Nephron (organoid): ENCODE measurements at regions not wholly inside any gene's neighbourhood (a gene's known extent, or its start where the extent isn't known, plus 50 kb on each side); places are given as distances from the start of the nearest gene placed in this dataset.
"Not testable (repeated sequence)": the region's sequence is repeated elsewhere in the genome, so short reads cannot be mapped to it uniquely, and the experiment has no call there.

Experiments
- H3K27ac Mint-ChIP-seq, 3 experiments: 2 replicates each; pipeline ENCODE4 v1.8.0; 2020; ENCODE audit warnings: mixed read lengths in 3 of 3, mild to moderate bottlenecking in 2 of 3, moderate library complexity in 1 of 3
- H3K27me3 Mint-ChIP-seq: 2 replicates; pipeline ENCODE4 v1.8.0; 2021; ENCODE audit warnings: low read depth, mild to moderate bottlenecking, moderate library complexity, mixed read lengths
- H3K36me3 Mint-ChIP-seq: 2 replicates; pipeline ENCODE4 v1.8.0; 2020; ENCODE audit warnings: low read depth, mixed read lengths
- H3K4me1 Mint-ChIP-seq: 2 replicates; pipeline ENCODE4 v1.8.0; 2020; ENCODE audit warnings: mixed read lengths
- H3K4me3 Mint-ChIP-seq, 3 experiments: 2 replicates each; pipeline ENCODE4 v1.8.0; 2020; ENCODE audit warnings: mild to moderate bottlenecking in 3 of 3, mixed read lengths in 3 of 3, moderate library complexity in 2 of 3
- H3K9me3 Mint-ChIP-seq: 2 replicates; pipeline ENCODE4 v1.8.0; 2020; ENCODE audit warnings: mixed read lengths
- TF ChIP-seq, protein P1 (sequence below), 3 experiments: fragments of 200-600 bp; sonication (generic); IDR thresholded peaks; one replicate each; pipeline ENCODE4 v1.5.0; 2021; ENCODE audit warnings: antibody characterized with exemption in 3 of 3; ENCODE audit not compliant: unreplicated experiment in 3 of 3

DNA sequence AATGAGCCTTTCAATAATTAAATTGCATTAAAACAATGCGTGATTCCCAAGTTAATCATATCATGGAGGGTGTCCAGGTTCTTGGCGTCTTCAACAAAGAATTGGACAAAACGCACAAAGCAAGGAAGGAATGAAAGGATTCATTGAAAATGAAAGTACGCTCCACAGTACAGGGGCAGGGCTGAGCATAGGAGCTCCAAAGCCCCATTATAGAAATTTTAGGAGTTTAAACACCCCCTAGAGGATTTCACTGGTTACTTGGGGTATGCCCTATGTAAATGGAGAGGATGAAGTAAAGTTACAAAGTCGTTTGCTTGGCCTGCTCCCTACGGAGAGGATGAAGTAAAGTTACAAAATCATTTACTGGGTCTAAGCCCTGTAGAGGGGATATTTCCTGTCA, 1910.4 kb downstream of the C4orf33 start:
- Mint-ChIP-seq H3K4me1 (no peaks in the 10 kb centered on the region), H3K27me3 (no peaks in the 10 kb centered on the region), H3K27ac (no peak overlapping the region), H3K9me3 (no peaks in the 10 kb centered on the region), H3K4me3 (no peak overlapping the region), H3K36me3 (no peaks in the 10 kb centered on the region)
- TF ChIP-seq, protein P1, sequence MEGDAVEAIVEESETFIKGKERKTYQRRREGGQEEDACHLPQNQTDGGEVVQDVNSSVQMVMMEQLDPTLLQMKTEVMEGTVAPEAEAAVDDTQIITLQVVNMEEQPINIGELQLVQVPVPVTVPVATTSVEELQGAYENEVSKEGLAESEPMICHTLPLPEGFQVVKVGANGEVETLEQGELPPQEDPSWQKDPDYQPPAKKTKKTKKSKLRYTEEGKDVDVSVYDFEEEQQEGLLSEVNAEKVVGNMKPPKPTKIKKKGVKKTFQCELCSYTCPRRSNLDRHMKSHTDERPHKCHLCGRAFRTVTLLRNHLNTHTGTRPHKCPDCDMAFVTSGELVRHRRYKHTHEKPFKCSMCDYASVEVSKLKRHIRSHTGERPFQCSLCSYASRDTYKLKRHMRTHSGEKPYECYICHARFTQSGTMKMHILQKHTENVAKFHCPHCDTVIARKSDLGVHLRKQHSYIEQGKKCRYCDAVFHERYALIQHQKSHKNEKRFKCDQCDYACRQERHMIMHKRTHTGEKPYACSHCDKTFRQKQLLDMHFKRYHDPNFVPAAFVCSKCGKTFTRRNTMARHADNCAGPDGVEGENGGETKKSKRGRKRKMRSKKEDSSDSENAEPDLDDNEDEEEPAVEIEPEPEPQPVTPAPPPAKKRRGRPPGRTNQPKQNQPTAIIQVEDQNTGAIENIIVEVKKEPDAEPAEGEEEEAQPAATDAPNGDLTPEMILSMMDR (IDR thresholded peaks at IDR 0.05; ENCODE audit: unreplicated experiment in 3 of 3) = no peak

DNA sequence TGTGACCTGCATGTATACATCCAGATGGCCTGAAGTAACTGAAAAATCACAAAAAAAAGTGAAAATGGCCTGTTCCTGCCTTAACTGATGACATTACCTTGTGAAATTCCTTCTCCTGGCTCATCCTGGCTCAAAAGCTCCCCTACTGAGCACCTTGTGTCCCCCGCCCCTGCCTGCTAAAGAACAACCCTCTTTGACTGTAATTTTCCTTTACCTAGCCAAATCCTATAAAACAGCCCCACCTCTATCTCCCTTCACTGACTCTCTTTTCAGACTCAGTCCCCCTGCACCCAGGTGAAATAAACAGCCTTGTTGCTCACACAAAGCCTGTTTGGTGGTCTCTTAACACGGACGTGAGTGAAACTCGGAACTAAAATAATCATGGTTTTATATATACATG, 1916.0 kb downstream of the C4orf33 start:
- H3K4me3 Mint-ChIP-seq, H3K36me3 Mint-ChIP-seq, H3K27me3 Mint-ChIP-seq, H3K9me3 Mint-ChIP-seq, H3K27ac Mint-ChIP-seq, H3K4me1 Mint-ChIP-seq: not testable (repeated sequence)

DNA sequence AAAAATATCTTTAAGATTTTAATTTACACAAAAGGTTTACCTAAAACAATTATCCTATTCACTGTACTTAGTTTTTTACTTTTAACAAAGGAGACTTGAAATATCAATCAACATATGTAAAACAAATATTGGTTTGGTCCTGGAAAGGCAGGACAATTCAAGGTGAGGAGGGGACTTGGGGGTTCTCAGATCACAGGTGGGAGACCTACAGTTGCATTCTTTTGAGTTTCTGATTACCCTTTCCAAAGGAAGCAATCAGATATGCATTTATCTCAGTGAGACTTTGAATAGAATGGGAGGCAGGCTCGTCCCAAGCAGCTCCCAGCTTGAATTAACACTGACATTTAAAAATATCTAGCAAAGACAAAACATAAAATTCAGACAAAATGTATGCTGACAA, 1917.3 kb downstream of the C4orf33 start:
- no peaks in the 10 kb centered on the region for H3K9me3 Mint-ChIP-seq
- no peak overlapping the region for H3K27ac Mint-ChIP-seq
- TF ChIP-seq, protein P1 (IDR thresholded peaks at IDR 0.05; ENCODE audit: unreplicated experiment in 3 of 3) = no peak
- no peak overlapping the region for H3K4me3 Mint-ChIP-seq
- H3K27me3 Mint-ChIP-seq = no peaks in the 10 kb centered on the region
- H3K36me3 Mint-ChIP-seq = no peaks in the 10 kb centered on the region
- no peaks in the 10 kb centered on the region for H3K4me1 Mint-ChIP-seq

GRCh38 chr4:131026771-131027170, 1930.8 kb downstream of the C4orf33 start:
- H3K27me3 Mint-ChIP-seq = no peaks in the 10 kb centered on the region

GRCh38 chr4:131044368-131044767, 1948.4 kb downstream of the C4orf33 start:
- Mint-ChIP-seq H3K4me1 (no peaks in the 10 kb centered on the region), H3K27me3 (no peaks in the 10 kb centered on the region), H3K36me3 (no peaks in the 10 kb centered on the region), H3K4me3 (no peak overlapping the region), H3K27ac (no peak overlapping the region), H3K9me3 (no peaks in the 10 kb centered on the region)
- TF ChIP-seq, protein P1 (IDR thresholded peaks at IDR 0.05; ENCODE audit: unreplicated experiment in 3 of 3) = no peak

More at GRCh38 chr4:131026771-131027170, 1930.8 kb downstream of the C4orf33 start:
- Mint-ChIP-seq H3K4me1 (no peaks in the 10 kb centered on the region), H3K4me3 (no peak overlapping the region), H3K36me3 (no peaks in the 10 kb centered on the region), H3K9me3 (no peaks in the 10 kb centered on the region), H3K27ac (no peak overlapping the region)
- TF ChIP-seq, protein P1 (IDR thresholded peaks at IDR 0.05; ENCODE audit: unreplicated experiment in 3 of 3) = no peak

DNA sequence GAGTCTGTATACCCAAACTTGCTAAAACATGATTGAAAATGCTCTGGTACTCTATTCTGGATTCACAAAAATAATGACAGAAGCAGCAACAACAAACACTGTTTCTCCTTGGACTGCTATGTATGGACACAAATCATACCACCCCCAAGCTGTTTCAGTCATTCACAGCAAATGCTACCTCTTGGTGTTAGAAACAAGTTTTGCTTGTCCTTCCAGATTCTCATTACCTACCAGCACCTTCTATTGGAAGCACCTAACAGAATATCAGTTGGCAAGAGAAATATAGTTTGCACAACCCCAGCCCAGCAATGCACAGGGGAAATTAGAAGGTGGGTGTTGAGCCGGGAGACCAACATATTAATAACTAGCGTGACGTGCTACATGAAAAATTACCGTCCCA, 1950.9 kb downstream of the C4orf33 start:
- H3K27ac Mint-ChIP-seq = no peak overlapping the region
- no peaks in the 10 kb centered on the region for H3K9me3 Mint-ChIP-seq
- H3K36me3 Mint-ChIP-seq = no peaks in the 10 kb centered on the region
- no peak overlapping the region for H3K4me3 Mint-ChIP-seq
- no peaks in the 10 kb centered on the region for H3K4me1 Mint-ChIP-seq
- no peaks in the 10 kb centered on the region for H3K27me3 Mint-ChIP-seq
- TF ChIP-seq, protein P1 (IDR thresholded peaks at IDR 0.05; ENCODE audit: unreplicated experiment in 3 of 3) = no peak
